ENCODE measurements at regions not wholly inside any gene's neighbourhood (a gene's known extent, or its start where the extent isn't known, plus 50 kb on each side); places are given as distances from the start of the nearest gene placed in this dataset.

DNA sequence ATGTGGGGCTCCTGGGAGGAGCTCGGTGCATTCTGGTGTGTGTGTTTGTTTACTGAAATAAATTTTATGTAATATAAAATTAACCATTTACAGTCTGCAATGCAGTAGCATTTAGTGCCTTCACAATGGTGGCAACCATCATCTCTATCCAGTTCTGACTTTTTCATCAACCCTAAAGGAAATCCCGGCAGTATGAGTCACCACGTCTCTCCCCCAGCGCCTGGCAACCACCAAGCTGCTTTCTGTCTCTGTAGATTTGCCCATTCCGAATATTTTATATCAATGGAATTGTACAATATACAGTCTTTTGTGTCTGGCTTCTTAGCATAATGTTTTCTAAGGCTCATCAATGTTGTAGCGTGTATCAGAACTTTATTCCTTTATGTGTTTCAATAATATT, 300.5 kb downstream of the MIAT start:
- Histone ChIP-seq H3K4ac (ENCODE audit: low read depth, low read length) (no peak overlapping the region), H3T11ph (ENCODE audit: low read length) (no peak overlapping the region), H2BK5ac (ENCODE audit: insufficient read length, low read length) (no peak overlapping the region), H2BK120ac (ENCODE audit: low read depth, low read length, poor library complexity, severe bottlenecking) (no peak overlapping the region), H4K5ac (ENCODE audit: insufficient read length, low read depth, low read length) (no peak overlapping the region), H2BK15ac (ENCODE audit: low read depth, low read length) (no peak overlapping the region), H3K4me1 (ENCODE audit: insufficient read depth, low read length) (peaks cover 14% of the 10 kb centered on the region), H3K23me2 (ENCODE audit: insufficient read length, low read depth, low read length, poor library complexity, severe bottlenecking) (no peaks in the 10 kb centered on the region), H3K23ac (ENCODE audit: insufficient read length, low read depth, low read length) (no peak overlapping the region), H3K9me3 (ENCODE audit: control insufficient read depth, low read depth, low read length) (no peaks in the 10 kb centered on the region), H3K56ac (ENCODE audit: insufficient read length, low read depth, low read length) (no peak overlapping the region), H3K4me2 (ENCODE audit: insufficient read depth, insufficient read length, low read length) (no peak overlapping the region), H3K14ac (ENCODE audit: insufficient read depth, low read length) (no peak overlapping the region), H3K27me3 (ENCODE audit: insufficient read depth, low read length) (no peaks in the 10 kb centered on the region; the same call in 1 of the 2 replicates), H4K20me1 (ENCODE audit: control insufficient read depth, insufficient read depth, insufficient read length) (no peaks in the 10 kb centered on the region), H3K9ac (ENCODE audit: extremely low read depth, insufficient read length, low read length) (no peak overlapping the region), H3K79me2 (ENCODE audit: insufficient read depth, low read length) (no peaks in the 10 kb centered on the region), H2AK5ac (ENCODE audit: insufficient read length, low read length) (no peak overlapping the region), H3K27ac (ENCODE audit: insufficient read length, low read depth, low read length) (no peak overlapping the region), H3K79me1 (ENCODE audit: insufficient read depth, low read depth, low read length, poor library complexity, severe bottlenecking) (no peaks in the 10 kb centered on the region), H4K91ac (ENCODE audit: insufficient read length, low read depth, low read length) (no peak overlapping the region), H2AFZ (ENCODE audit: low read length) (no peak overlapping the region), H4K8ac (replicated peaks; ENCODE audit: insufficient read length, low read depth, low read length) (no peak overlapping the region), H2BK20ac (ENCODE audit: low read depth, low read length, poor library complexity, severe bottlenecking) (no peak overlapping the region), H3K18ac (ENCODE audit: insufficient read length, low read depth, low read length) (no peak overlapping the region), H2BK12ac (ENCODE audit: insufficient read length, low read depth, low read length) (no peak overlapping the region)
- no peak for DNase-seq
- Mint-ChIP-seq H3K4me1 (peaks cover 45 to 51% of the 10 kb centered on the region in 2 experiments), H3K9me3 (no peaks in the 10 kb centered on the region), H3K27ac (no peak overlapping the region), H3K36me3 (ENCODE audit: insufficient read depth in 1 of 3, low read depth in 3 of 3) (no peaks in the 10 kb centered on the region), H3K27me3 (ENCODE audit: low read depth) (peaks cover 53% of the 10 kb centered on the region), H3K4me3 (no peak overlapping the region)
- TF ChIP-seq, protein P1, sequence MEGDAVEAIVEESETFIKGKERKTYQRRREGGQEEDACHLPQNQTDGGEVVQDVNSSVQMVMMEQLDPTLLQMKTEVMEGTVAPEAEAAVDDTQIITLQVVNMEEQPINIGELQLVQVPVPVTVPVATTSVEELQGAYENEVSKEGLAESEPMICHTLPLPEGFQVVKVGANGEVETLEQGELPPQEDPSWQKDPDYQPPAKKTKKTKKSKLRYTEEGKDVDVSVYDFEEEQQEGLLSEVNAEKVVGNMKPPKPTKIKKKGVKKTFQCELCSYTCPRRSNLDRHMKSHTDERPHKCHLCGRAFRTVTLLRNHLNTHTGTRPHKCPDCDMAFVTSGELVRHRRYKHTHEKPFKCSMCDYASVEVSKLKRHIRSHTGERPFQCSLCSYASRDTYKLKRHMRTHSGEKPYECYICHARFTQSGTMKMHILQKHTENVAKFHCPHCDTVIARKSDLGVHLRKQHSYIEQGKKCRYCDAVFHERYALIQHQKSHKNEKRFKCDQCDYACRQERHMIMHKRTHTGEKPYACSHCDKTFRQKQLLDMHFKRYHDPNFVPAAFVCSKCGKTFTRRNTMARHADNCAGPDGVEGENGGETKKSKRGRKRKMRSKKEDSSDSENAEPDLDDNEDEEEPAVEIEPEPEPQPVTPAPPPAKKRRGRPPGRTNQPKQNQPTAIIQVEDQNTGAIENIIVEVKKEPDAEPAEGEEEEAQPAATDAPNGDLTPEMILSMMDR (conservative IDR thresholded peaks at IDR 0.05): no peak
- WGBS (ENCODE audit: extremely low coverage, insufficient read length, low lambda C conversion rate): no CpG with 5 or more reads among the region's 6 CpGs
